ENCODE measurements at regions not wholly inside any gene's neighbourhood (a gene's known extent, or its start where the extent isn't known, plus 50 kb on each side); places are given as distances from the start of the nearest gene placed in this dataset.

GRCh38 chr12:105575235-105575634 is 244.7 kb downstream of the C12orf75 start:
- Histone ChIP-seq H3K4me1 (peaks cover 0 to 7% (median 0%) of the 10 kb centered on the region in 9 donors), H3K27me3 (no peaks in the 10 kb centered on the region), H3K36me3 (no peaks in the 10 kb centered on the region), H3K27ac (no peak overlapping the region), H3K9me3 (no peaks in the 10 kb centered on the region), H3K4me3 (no peak overlapping the region)
- WGBS, 2 donors: 72 to 80% methylated on average over 2 of the region's 2 CpGs
- no peak for TF ChIP-seq CTCF (IDR thresholded peaks at IDR 0.05)
- ATAC-seq: no peak
- intact Hi-C loops (cut with DNase I): no loop called here
- no peak for DNase-seq

GRCh38 chr12:105576261-105576660 is 245.8 kb downstream of the C12orf75 start:
- H3K36me3 ChIP-seq: no peaks in the 10 kb centered on the region
- no peak overlapping the region for H3K4me3 ChIP-seq
- intact Hi-C loops (cut with DNase I): no loop called here
- peaks cover 0 to 7% (median under 1%) of the 10 kb centered on the region in 9 donors for H3K4me1 ChIP-seq
- H3K27ac ChIP-seq: no peak overlapping the region
- no peaks in the 10 kb centered on the region for H3K9me3 ChIP-seq
- DNase-seq (no peak), ATAC-seq (no peak)
- 91 to 98% methylated on average over 2 of the region's 2 CpGs for WGBS, 2 donors
- no peak for TF ChIP-seq CTCF (IDR thresholded peaks at IDR 0.05)
- no peaks in the 10 kb centered on the region for H3K27me3 ChIP-seq

- H3K4me1 ChIP-seq: peaks cover 0 to 2% (median 0%) of the 10 kb centered on the region in 9 donors
- peak overlapping the region in 1 of 10 donors; percentile 30 for H3K27ac ChIP-seq
- no peaks in the 10 kb centered on the region for H3K36me3 ChIP-seq
- H3K4me3 ChIP-seq: no peak overlapping the region
- no peak for DNase-seq
- intact Hi-C loops (cut with DNase I): loop anchor here in 1 of 10 donors (10.0 kb wide), 1 partner anchor 116 kb away; no protein-coding TSS in a partner anchor
- no peaks in the 10 kb centered on the region for H3K27me3 ChIP-seq
- peak in 6 of 8 donors; percentile 24 to 61 (median 55) for ATAC-seq
- no peaks in the 10 kb centered on the region for H3K9me3 ChIP-seq
- 56 to 62% methylated on average over 5 of the region's 5 CpGs for WGBS, 2 donors
- TF ChIP-seq CTCF (IDR thresholded peaks at IDR 0.05): no peak
These were observed 250.4 kb downstream of the C12orf75 start for GRCh38 chr12:105580821-105581352.

GRCh38 chr12:105581420-105581819 is 250.9 kb downstream of the C12orf75 start:
- H3K36me3 ChIP-seq: no peaks in the 10 kb centered on the region
- ATAC-seq: no peak
- H3K4me1 ChIP-seq: peaks cover 0 to 2% (median 0%) of the 10 kb centered on the region in 9 donors
- intact Hi-C loops (cut with DNase I): loop anchor here in 1 of 10 donors (10.0 kb wide), 1 partner anchor 117 kb away; no protein-coding TSS in a partner anchor
- H3K27me3 ChIP-seq: no peaks in the 10 kb centered on the region
- peaks cover 0 to 1% (median 0%) of the 10 kb centered on the region in 11 donors for H3K9me3 ChIP-seq
- no peak for DNase-seq
- peak overlapping the region in 1 of 10 donors; percentile 30 for H3K27ac ChIP-seq
- no peak overlapping the region for H3K4me3 ChIP-seq
- TF ChIP-seq CTCF (IDR thresholded peaks at IDR 0.05): no peak
- 89 to 90% methylated on average over 6 of the region's 6 CpGs for WGBS, 2 donors

All from heart right ventricle (tissue), 16 donors.